Spleen (tissue), 11 donors: ENCODE measurements at regions not wholly inside any gene's neighbourhood (a gene's known extent, or its start where the extent isn't known, plus 50 kb on each side); places are given as distances from the start of the nearest gene placed in this dataset.

Experiments
- DNase-seq: peaks from one replicate; pipeline ENCODE4 v3.0.0-alpha.2; 2020
- H3K27ac ChIP-seq, 8 donors: fragments of 200-600 bp; sonication (generic) in 7 of 8; 1 replicate in 4 of 8; 2 replicates in 4 of 8; pipeline versions ENCODE4 v1.5.0 to v1.8.0; 2016 to 2021; ENCODE audit warnings: inconsistent platforms in 4 of 8, mild to moderate bottlenecking in 4 of 8, moderate library complexity in 1 of 8
- H3K27me3 ChIP-seq, 7 donors: fragments of 200-600 bp; sonication (generic) in 6 of 7; replicated peaks in 1 of 7; 1 replicate in 4 of 7; 2 replicates in 3 of 7; pipeline versions ENCODE4 v1.5.0 to v1.8.0; 2016 to 2021; ENCODE audit warnings: inconsistent platforms in 3 of 7, mild to moderate bottlenecking in 1 of 7
- H3K36me3 ChIP-seq, 6 donors: fragments of 200-600 bp; sonication (generic) in 5 of 6; 1 replicate in 4 of 6; 2 replicates in 2 of 6; pipeline versions ENCODE4 v1.5.0 to v1.8.0; 2016 to 2021; ENCODE audit warnings: inconsistent platforms in 2 of 6
- H3K4me1 ChIP-seq, 6 donors: fragments of 200-600 bp; sonication (generic) in 5 of 6; 1 replicate in 3 of 6; 2 replicates in 3 of 6; pipeline versions ENCODE4 v1.5.0 to v1.8.0; 2016 to 2021; ENCODE audit warnings: inconsistent platforms in 3 of 6
- H3K4me3 ChIP-seq, 8 donors: fragments of 200-600 bp; sonication (generic) in 7 of 8; 1 replicate in 4 of 8; 2 replicates in 4 of 8; pipeline versions ENCODE4 v1.5.0 to v1.8.0; 2016 to 2021; ENCODE audit warnings: inconsistent platforms in 4 of 8, mild to moderate bottlenecking in 4 of 8, moderate library complexity in 2 of 8
- H3K9me3 ChIP-seq, 8 donors: fragments of 200-600 bp; sonication (generic) in 7 of 8; 1 replicate in 4 of 8; 2 replicates in 4 of 8; pipeline versions ENCODE4 v1.5.0 to v1.8.0; 2016 to 2021; ENCODE audit warnings: inconsistent platforms in 4 of 8
- POLR2A ChIP-seq, 3 donors: fragments of 450-650 bp; IDR thresholded peaks; one replicate each; pipeline ENCODE4 v1.5.1; 2017; ENCODE audit warnings: antibody characterized with exemption in 3 of 3, mild to moderate bottlenecking in 1 of 3
- POLR2AphosphoS5 ChIP-seq, 3 donors: sonication (generic); formaldehyde crosslinking; IDR thresholded peaks; one replicate each; pipeline ENCODE4 v1.5.1; 2017; ENCODE audit warnings: antibody characterized with exemption in 3 of 3
- WGBS, 5 donors: extraction: QIAGEN DNeasy Blood & Tissue Kit in 3 of 5; methylation state at CpG; one replicate each; pipeline versions ENCODE4 v1.1.5 to v1.1.7; 2013 to 2018; 5-methylcytosine and 5-hydroxymethylcytosine counted together
- intact Hi-C: fragments of 100-400 bp; cut with DNase I; formaldehyde crosslinking; loops from one replicate; pipeline ENCODE4 v1.15.0; 2023; ENCODE audit warnings: low total_unique reads
- TF ChIP-seq, protein P1 (sequence below), 11 experiments: fragments of 200-600 bp in 7 of 11; fragments of 450-650 bp in 4 of 11; sonication (generic) in 4 of 11; IDR thresholded peaks in 8 of 11; conservative IDR thresholded peaks in 3 of 11; 1 replicate in 7 of 11; 2 replicates in 4 of 11; pipeline versions ENCODE4 v1.4.0 to v1.8.0; 2016 to 2021; ENCODE audit warnings: antibody characterized with exemption in 11 of 11, inconsistent platforms in 4 of 11, mild to moderate bottlenecking in 1 of 11
- donor health status: healthy with polysubstance abuse.
- donor health status: DM: no; HTN: no; CAD: no; lungs with moderate emphysema.
- donor health status: DM: no; HTN: no; CAD: no.
- donor health status: Bipolar disorder and iron deficiency.
- donor health status: healthy.
- donor health status: DM: no; HTN: no; CAD: no.
- donor health status: DM: yes; HTN: yes; CAD: no.

DNA sequence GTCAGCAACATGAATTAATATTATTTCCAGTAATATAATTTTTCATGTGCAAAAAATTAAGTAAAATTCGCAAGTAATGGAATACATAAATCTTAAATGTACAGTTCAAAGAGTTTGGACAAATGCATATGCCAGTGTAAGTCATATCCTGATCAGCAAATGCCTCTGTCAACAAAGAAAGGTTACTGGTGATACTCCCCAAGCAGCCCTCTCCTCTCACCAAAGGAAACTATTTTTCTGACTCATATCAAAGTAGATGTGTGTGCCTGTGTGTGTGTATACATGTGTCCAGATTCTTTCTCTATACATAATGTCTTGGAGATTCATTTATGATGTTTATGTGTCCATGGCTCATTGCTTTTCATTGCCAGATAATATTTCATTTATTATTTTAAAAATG, 1035.0 kb downstream of the SLC16A7 start:
- H3K36me3 ChIP-seq = no peaks in the 10 kb centered on the region
- no peak overlapping the region for H3K4me3 ChIP-seq
- intact Hi-C loops = no loop called here
- no peak overlapping the region for H3K27ac ChIP-seq
- 63 to 88% (median 64%) methylated on average over 1 of the region's 1 CpG for WGBS, 5 donors
- no peak for DNase-seq
- H3K9me3 ChIP-seq = peaks cover 0 to 5% (median 0%) of the 10 kb centered on the region in 8 donors
- no peaks in the 10 kb centered on the region for H3K4me1 ChIP-seq
- H3K27me3 ChIP-seq = no peaks in the 10 kb centered on the region
- TF ChIP-seq POLR2AphosphoS5 (IDR thresholded peaks at IDR 0.05) (no peak), POLR2A (IDR thresholded peaks at IDR 0.05) (no peak)
- TF ChIP-seq, protein P1, sequence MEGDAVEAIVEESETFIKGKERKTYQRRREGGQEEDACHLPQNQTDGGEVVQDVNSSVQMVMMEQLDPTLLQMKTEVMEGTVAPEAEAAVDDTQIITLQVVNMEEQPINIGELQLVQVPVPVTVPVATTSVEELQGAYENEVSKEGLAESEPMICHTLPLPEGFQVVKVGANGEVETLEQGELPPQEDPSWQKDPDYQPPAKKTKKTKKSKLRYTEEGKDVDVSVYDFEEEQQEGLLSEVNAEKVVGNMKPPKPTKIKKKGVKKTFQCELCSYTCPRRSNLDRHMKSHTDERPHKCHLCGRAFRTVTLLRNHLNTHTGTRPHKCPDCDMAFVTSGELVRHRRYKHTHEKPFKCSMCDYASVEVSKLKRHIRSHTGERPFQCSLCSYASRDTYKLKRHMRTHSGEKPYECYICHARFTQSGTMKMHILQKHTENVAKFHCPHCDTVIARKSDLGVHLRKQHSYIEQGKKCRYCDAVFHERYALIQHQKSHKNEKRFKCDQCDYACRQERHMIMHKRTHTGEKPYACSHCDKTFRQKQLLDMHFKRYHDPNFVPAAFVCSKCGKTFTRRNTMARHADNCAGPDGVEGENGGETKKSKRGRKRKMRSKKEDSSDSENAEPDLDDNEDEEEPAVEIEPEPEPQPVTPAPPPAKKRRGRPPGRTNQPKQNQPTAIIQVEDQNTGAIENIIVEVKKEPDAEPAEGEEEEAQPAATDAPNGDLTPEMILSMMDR (IDR thresholded peaks at IDR 0.05 in 8 of 11, conservative IDR thresholded peaks at IDR 0.05 in 3 of 11) = no peak

DNA sequence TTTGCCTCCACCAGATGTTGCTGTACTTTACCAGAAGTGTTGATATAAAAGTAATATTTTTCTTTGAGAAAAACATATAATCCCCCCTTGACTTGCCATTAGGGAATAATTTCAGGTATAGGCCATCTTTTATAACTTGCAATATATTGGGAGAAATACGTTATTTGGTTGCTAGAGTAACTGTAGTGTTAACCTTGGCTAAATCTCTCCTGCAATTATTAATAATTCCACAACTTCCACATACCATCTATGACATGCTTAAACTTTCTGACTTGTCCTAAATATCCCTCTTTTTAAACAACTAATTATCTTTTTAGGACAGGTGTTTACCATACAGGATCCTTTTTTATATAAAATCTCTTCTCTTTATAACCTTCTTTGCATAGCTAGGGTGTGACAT, 1048.2 kb downstream of the SLC16A7 start:
- DNase-seq = no peak
- Histone ChIP-seq H3K27me3 (no peaks in the 10 kb centered on the region), H3K27ac (no peak overlapping the region), H3K4me3 (no peak overlapping the region), H3K36me3 (no peaks in the 10 kb centered on the region), H3K9me3 (peaks cover 0 to 65% (median 39%) of the 10 kb centered on the region in 8 donors), H3K4me1 (no peaks in the 10 kb centered on the region)
- TF ChIP-seq POLR2AphosphoS5 (IDR thresholded peaks at IDR 0.05) = no peak
- TF ChIP-seq POLR2A (IDR thresholded peaks at IDR 0.05) = no peak
- TF ChIP-seq, protein P1 (IDR thresholded peaks at IDR 0.05 in 8 of 11, conservative IDR thresholded peaks at IDR 0.05 in 3 of 11) = no peak
- 51 to 70% (median 58%) methylated on average over 1 of the region's 1 CpG for WGBS, 5 donors
- intact Hi-C loops = no loop called here

DNA sequence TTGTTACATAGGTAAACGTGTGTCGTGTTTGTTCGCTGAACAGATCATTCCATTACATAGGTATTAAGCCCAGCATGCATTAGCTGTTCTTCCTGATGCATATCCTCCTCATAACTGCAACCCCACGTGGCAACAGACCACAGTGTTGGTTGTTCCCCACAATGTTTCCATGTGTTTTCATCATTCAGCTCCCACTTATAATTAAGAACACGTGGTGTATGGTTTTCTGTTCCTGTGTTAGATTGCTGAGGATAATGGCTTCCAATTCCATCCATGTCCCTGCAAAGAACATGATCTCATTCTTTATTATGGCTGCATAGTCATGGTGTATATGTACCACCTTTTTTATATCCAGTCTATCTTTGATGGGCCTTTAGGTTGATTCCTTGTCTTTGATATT, 1071.1 kb downstream of the SLC16A7 start:
- DNase-seq = no peak
- Histone ChIP-seq H3K27me3 (no peaks in the 10 kb centered on the region), H3K36me3 (no peaks in the 10 kb centered on the region), H3K9me3 (peaks cover 0 to 30% (median 13%) of the 10 kb centered on the region in 8 donors), H3K4me3 (no peak overlapping the region), H3K4me1 (no peaks in the 10 kb centered on the region), H3K27ac (no peak overlapping the region)
- no peak for TF ChIP-seq POLR2A (IDR thresholded peaks at IDR 0.05)
- TF ChIP-seq, protein P1 (IDR thresholded peaks at IDR 0.05 in 8 of 11, conservative IDR thresholded peaks at IDR 0.05 in 3 of 11) = no peak
- no peak for TF ChIP-seq POLR2AphosphoS5 (IDR thresholded peaks at IDR 0.05)
- 56 to 87% (median 76%) methylated on average over 5 of the region's 5 CpGs for WGBS, 5 donors
- intact Hi-C loops = no loop called here

DNA sequence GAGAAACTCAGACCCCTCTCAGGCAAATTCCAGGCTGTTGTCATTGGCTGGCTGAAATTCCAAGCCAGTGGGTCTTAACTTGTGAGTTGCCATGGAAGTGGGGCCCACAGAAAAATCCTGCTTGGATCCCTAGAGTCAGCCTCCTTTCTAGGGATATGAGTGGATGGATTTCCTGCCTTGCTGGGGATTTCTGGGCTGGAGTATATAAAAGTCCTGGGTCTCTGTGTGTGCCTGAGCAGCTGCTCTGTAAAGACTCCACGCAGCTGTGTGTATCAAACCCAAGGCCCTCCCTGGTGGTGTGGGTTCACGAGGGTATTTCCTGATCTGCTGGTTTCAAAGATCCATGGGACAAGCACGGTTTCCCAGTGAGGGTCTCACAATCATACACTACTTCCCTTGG, 1077.1 kb downstream of the SLC16A7 start:
- intact Hi-C loops = no loop called here
- WGBS, 5 donors = 62 to 79% (median 67%) methylated on average over 3 of the region's 3 CpGs
- TF ChIP-seq POLR2A (IDR thresholded peaks at IDR 0.05) = no peak
- no peak for TF ChIP-seq POLR2AphosphoS5 (IDR thresholded peaks at IDR 0.05)
- TF ChIP-seq, protein P1 (IDR thresholded peaks at IDR 0.05 in 8 of 11, conservative IDR thresholded peaks at IDR 0.05 in 3 of 11) = no peak
- no peak overlapping the region for H3K4me3 ChIP-seq
- no peaks in the 10 kb centered on the region for H3K27me3 ChIP-seq
- no peaks in the 10 kb centered on the region for H3K36me3 ChIP-seq
- H3K27ac ChIP-seq = no peak overlapping the region
- no peaks in the 10 kb centered on the region for H3K4me1 ChIP-seq
- peaks cover 0 to 37% (median 23%) of the 10 kb centered on the region in 8 donors for H3K9me3 ChIP-seq
- DNase-seq = no peak
